CD14-positive monocyte (primary cell): ENCODE measurements at regions not wholly inside any gene's neighbourhood (a gene's known extent, or its start where the extent isn't known, plus 50 kb on each side); places are given as distances from the start of the nearest gene placed in this dataset.

Experiments
- DNase-seq, 3 donors: peaks; one replicate each; pipeline ENCODE4 v3.0.0-alpha.2; 2011 to 2022
- H2AFZ ChIP-seq: 2 replicates; pipeline ENCODE4 v1.6.0; 2012; ENCODE audit warnings: mild to moderate bottlenecking, low read depth, low read length, inconsistent platforms; ENCODE audit not compliant: insufficient read depth, poor library complexity, severe bottlenecking
- H3K27ac ChIP-seq, 2 donors: 1 replicate in 1 of 2; 2 replicates in 1 of 2; pipeline ENCODE4 v1.5.1; 2012 to 2013; ENCODE audit warnings: low read length in 2 of 2, control low read depth in 1 of 2, inconsistent platforms in 1 of 2, low read depth in 1 of 2, mild to moderate bottlenecking in 1 of 2
- H3K27me3 ChIP-seq, 2 donors: one replicate each; pipeline versions ENCODE4 v1.6.0 to v1.6.1; 2011 to 2013; ENCODE audit warnings: low read length in 2 of 2; ENCODE audit not compliant: control insufficient read depth in 2 of 2, insufficient read depth in 2 of 2
- H3K36me3 ChIP-seq, 2 donors: replicated peaks in 1 of 2; 1 replicate in 1 of 2; 2 replicates in 1 of 2; pipeline versions ENCODE4 v1.5.1 to v1.6.1; 2012 to 2013; ENCODE audit warnings: low read length in 2 of 2, control low read depth in 1 of 2, inconsistent platforms in 1 of 2, mild to moderate bottlenecking in 1 of 2; ENCODE audit not compliant: insufficient read depth in 2 of 2, control insufficient read depth in 1 of 2
- H3K4me1 ChIP-seq, 2 donors: 1 replicate in 1 of 2; 2 replicates in 1 of 2; pipeline versions ENCODE4 v1.5.1 to v1.6.1; 2012 to 2013; ENCODE audit warnings: low read length in 2 of 2, control low read depth in 1 of 2, inconsistent platforms in 1 of 2, mild to moderate bottlenecking in 1 of 2, moderate library complexity in 1 of 2; ENCODE audit not compliant: insufficient read depth in 2 of 2, control insufficient read depth in 1 of 2
- H3K4me2 ChIP-seq: replicated peaks from 2 replicates; pipeline ENCODE3; 2012; ENCODE audit warnings: low read length, moderate library complexity, mild to moderate bottlenecking; ENCODE audit not compliant: poor library complexity, severe bottlenecking; ENCODE audit errors: extremely low read depth
- H3K4me3 ChIP-seq, 3 experiments: fragments of 200-600 bp in 1 of 3; sonication (generic) in 1 of 3; replicated peaks in 1 of 3; 1 replicate in 2 of 3; 2 replicates in 1 of 3; pipeline ENCODE4 v1.5.1; 2011 to 2013; ENCODE audit warnings: low read length in 3 of 3, mild to moderate bottlenecking in 3 of 3, control low read depth in 2 of 3, low read depth in 2 of 3, inconsistent platforms in 1 of 3, moderate library complexity in 1 of 3
- H3K79me2 ChIP-seq: 2 replicates; pipeline ENCODE4 v1.6.0; 2012; ENCODE audit warnings: mild to moderate bottlenecking, control low read depth, inconsistent platforms, low read length, moderate library complexity; ENCODE audit not compliant: insufficient read depth
- H3K9ac ChIP-seq: 2 replicates; pipeline ENCODE4 v1.6.0; 2017; ENCODE audit warnings: low read length, mild to moderate bottlenecking; ENCODE audit not compliant: insufficient read depth, poor library complexity, severe bottlenecking
- H3K9me3 ChIP-seq, 2 donors: replicated peaks in 1 of 2; 1 replicate in 1 of 2; 2 replicates in 1 of 2; pipeline versions ENCODE4 v1.5.1 to v1.6.1; 2012 to 2013; ENCODE audit warnings: low read length in 2 of 2, control low read depth in 1 of 2; ENCODE audit not compliant: control insufficient read depth in 1 of 2, insufficient read depth in 1 of 2
- H4K20me1 ChIP-seq: 2 replicates; pipeline ENCODE4 v1.6.0; 2012; ENCODE audit warnings: mild to moderate bottlenecking, low read length, control low read depth, moderate library complexity; ENCODE audit not compliant: insufficient read depth
- H3K27ac Mint-ChIP-seq, 7 donors: one replicate each; pipeline ENCODE4 v1.8.0; 2020; ENCODE audit warnings: mild to moderate bottlenecking in 7 of 7, mixed read lengths in 7 of 7, moderate library complexity in 6 of 7, inconsistent platforms in 2 of 7
- H3K27me3 Mint-ChIP-seq, 3 donors: one replicate each; pipeline ENCODE4 v1.8.0; 2021 to 2022; ENCODE audit warnings: low read depth in 3 of 3, mild to moderate bottlenecking in 3 of 3, mixed read lengths in 3 of 3, moderate library complexity in 3 of 3, inconsistent platforms in 1 of 3
- H3K36me3 Mint-ChIP-seq, 2 donors: one replicate each; pipeline ENCODE4 v1.8.0; 2020; ENCODE audit warnings: mixed read lengths in 2 of 2, inconsistent platforms in 1 of 2, mild to moderate bottlenecking in 1 of 2
- H3K4me1 Mint-ChIP-seq: one replicate; pipeline ENCODE4 v1.8.0; 2020; ENCODE audit warnings: mild to moderate bottlenecking, mixed read lengths
- H3K4me3 Mint-ChIP-seq, 2 donors: one replicate each; pipeline ENCODE4 v1.8.0; 2020; ENCODE audit warnings: mild to moderate bottlenecking in 2 of 2, mixed read lengths in 2 of 2, moderate library complexity in 1 of 2
- H3K9me3 Mint-ChIP-seq, 7 donors: one replicate each; pipeline ENCODE4 v1.8.0; 2020 to 2022; ENCODE audit warnings: mixed read lengths in 7 of 7, mild to moderate bottlenecking in 6 of 7, moderate library complexity in 6 of 7, inconsistent platforms in 2 of 7
- WGBS: methylation state at CpG from one replicate; pipeline ENCODE4 v1.1.5; 2013; ENCODE audit warnings: missing lambda C conversion rate; ENCODE audit not compliant: insufficient coverage; 5-methylcytosine and 5-hydroxymethylcytosine counted together
- intact Hi-C, 2 donors: fragments of 100-400 bp; cut with micrococcal nuclease; formaldehyde crosslinking; loops; one replicate each; pipeline versions ENCODE4 v1.15.0 to v1.15.1; 2023
- TF ChIP-seq, protein P1 (sequence below): fragments of 200-600 bp; IDR thresholded peaks from one replicate; pipeline ENCODE4 v1.8.0; 2022; ENCODE audit warnings: antibody characterized with exemption, mild to moderate bottlenecking

DNA sequence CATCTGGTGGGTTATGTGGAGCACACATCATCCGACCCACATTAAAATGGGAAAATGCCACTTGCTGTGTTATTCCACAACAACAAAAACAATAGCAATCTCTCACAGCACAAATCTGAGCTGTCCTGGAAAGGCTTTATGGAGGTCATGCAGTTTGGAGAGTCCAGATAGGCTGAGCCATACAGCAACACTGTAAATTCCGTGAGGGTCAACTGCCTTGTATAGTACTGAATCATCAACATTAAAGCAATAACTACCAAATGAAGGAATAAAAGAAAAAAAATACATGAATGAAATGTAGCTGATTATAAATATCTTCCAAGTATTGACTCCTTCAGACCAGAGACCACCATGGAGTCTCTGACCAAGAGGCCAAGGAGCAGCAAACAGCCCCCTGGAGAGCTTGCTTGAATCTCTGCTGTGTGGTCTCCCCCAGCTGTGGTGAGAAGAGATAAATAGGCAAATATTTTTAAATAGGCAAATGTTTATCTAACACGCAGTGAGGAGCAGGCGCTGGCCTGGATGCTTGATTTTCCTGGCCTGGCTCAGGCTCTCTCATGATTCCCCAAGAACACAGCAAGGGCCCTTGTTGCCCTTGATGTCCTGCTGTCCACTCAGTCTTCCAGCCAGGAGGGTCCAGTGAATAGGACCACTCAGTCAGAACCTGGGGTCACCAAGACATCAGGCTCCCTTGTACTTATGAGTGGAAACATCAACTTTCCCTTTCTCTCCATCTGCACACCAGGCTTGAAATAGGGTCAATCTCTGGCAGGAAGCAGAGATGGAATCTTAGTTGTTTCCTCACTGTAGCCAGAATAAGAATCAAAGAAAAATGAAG lies 1021.3 kb downstream of the XPNPEP1 start:
- TF ChIP-seq, protein P1, sequence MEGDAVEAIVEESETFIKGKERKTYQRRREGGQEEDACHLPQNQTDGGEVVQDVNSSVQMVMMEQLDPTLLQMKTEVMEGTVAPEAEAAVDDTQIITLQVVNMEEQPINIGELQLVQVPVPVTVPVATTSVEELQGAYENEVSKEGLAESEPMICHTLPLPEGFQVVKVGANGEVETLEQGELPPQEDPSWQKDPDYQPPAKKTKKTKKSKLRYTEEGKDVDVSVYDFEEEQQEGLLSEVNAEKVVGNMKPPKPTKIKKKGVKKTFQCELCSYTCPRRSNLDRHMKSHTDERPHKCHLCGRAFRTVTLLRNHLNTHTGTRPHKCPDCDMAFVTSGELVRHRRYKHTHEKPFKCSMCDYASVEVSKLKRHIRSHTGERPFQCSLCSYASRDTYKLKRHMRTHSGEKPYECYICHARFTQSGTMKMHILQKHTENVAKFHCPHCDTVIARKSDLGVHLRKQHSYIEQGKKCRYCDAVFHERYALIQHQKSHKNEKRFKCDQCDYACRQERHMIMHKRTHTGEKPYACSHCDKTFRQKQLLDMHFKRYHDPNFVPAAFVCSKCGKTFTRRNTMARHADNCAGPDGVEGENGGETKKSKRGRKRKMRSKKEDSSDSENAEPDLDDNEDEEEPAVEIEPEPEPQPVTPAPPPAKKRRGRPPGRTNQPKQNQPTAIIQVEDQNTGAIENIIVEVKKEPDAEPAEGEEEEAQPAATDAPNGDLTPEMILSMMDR = no peak
- H3K27ac Mint-ChIP-seq = no peak overlapping the region
- WGBS = 92% methylated on average over 2 of the region's 4 CpGs

DNA sequence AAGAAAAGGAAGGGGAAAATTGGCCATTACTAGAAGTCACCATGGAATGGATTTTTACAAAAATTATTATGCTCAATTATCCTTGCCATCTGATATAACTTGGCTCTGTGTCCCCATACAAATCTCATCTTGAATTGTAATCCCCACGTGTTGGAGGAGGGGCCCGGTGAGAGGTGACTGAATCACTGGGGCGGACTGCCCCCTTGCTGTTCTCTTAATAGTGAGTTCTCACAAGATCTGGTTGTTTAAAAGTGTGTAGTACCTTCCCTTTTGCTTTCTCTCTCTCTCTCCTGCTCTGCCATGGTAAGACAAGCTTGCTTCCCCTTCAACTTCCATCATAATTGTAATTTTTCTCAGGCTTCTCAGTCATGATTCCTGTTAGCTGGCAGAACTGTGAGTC lies 1023.6 kb downstream of the XPNPEP1 start:
- no peak overlapping the region for H3K4me3 ChIP-seq
- H2AFZ ChIP-seq = no peak overlapping the region
- Mint-ChIP-seq H3K9me3 (peaks cover 0 to 9% (median 4%) of the 10 kb centered on the region in 7 donors), H3K27me3 (peaks cover 0 to 2% (median 0%) of the 10 kb centered on the region in 3 donors), H3K36me3 (no peaks in the 10 kb centered on the region), H3K4me3 (no peak overlapping the region), H3K27ac (no peak overlapping the region), H3K4me1 (no peaks in the 10 kb centered on the region)
- H3K79me2 ChIP-seq = no peaks in the 10 kb centered on the region
- WGBS = no CpG with 5 or more reads among the region's 3 CpGs
- H3K9me3 ChIP-seq = no peaks in the 10 kb centered on the region
- H3K27me3 ChIP-seq = no peaks in the 10 kb centered on the region
- no peaks in the 10 kb centered on the region for H3K4me1 ChIP-seq
- no peaks in the 10 kb centered on the region for H3K36me3 ChIP-seq
- no peak overlapping the region for H3K4me2 ChIP-seq
- DNase-seq = no peak
- no peak overlapping the region for H3K9ac ChIP-seq
- intact Hi-C loops = no loop called here
- TF ChIP-seq, protein P1 = no peak
- H3K27ac ChIP-seq = no peak overlapping the region
- no peaks in the 10 kb centered on the region for H4K20me1 ChIP-seq

More for the DNA sequence above, 1021.3 kb downstream of the XPNPEP1 start:
- Mint-ChIP-seq H3K4me1 (no peaks in the 10 kb centered on the region), H3K36me3 (no peaks in the 10 kb centered on the region), H3K9me3 (peaks cover 0 to 9% (median 0%) of the 10 kb centered on the region in 7 donors), H3K27me3 (peaks cover 0 to 2% (median 0%) of the 10 kb centered on the region in 3 donors), H3K4me3 (no peak overlapping the region)
- no peak for DNase-seq
- Histone ChIP-seq H3K36me3 (no peaks in the 10 kb centered on the region), H2AFZ (no peak overlapping the region), H3K9me3 (no peaks in the 10 kb centered on the region), H3K4me3 (no peak overlapping the region), H4K20me1 (no peaks in the 10 kb centered on the region), H3K27me3 (no peaks in the 10 kb centered on the region), H3K27ac (no peak overlapping the region), H3K9ac (no peak overlapping the region), H3K79me2 (no peaks in the 10 kb centered on the region), H3K4me1 (no peaks in the 10 kb centered on the region), H3K4me2 (no peak overlapping the region)
- intact Hi-C loops = no loop called here
